H1 (cell line): ENCODE measurements at regions not wholly inside any gene's neighbourhood (a gene's known extent, or its start where the extent isn't known, plus 50 kb on each side); places are given as distances from the start of the nearest gene placed in this dataset.

Source experiments
- CHD2 ChIP-seq: IDR thresholded peaks from 2 replicates; pipeline ENCODE4 v1.6.1; 2012; ENCODE audit warnings: low read length, improper control_type of control experiment
- GABPA ChIP-seq: IDR thresholded peaks from 2 replicates; pipeline ENCODE4 v1.6.1; 2011; ENCODE audit warnings: mild to moderate bottlenecking, low read length, moderate library complexity, borderline replicate concordance; ENCODE audit not compliant: insufficient read depth
- KDM4A ChIP-seq: IDR thresholded peaks from one replicate; pipeline ENCODE4 v1.7.1; 2012; ENCODE audit warnings: low read depth, mild to moderate bottlenecking, moderate library complexity, low read length, inconsistent platforms; ENCODE audit not compliant: severe bottlenecking
- MAFK ChIP-seq: IDR thresholded peaks from 2 replicates; pipeline ENCODE4 v1.6.1; 2012; ENCODE audit warnings: low read depth, mild to moderate bottlenecking, improper control_type of control experiment, low read length
- RAD21 ChIP-seq, 2 experiments: IDR thresholded peaks in 1 of 2; conservative IDR thresholded peaks in 1 of 2; 2 replicates each; pipeline ENCODE4 v1.6.1; 2011; ENCODE audit warnings: low read depth in 2 of 2, low read length in 2 of 2, improper control_type of control experiment in 1 of 2, inconsistent platforms in 1 of 2, mild to moderate bottlenecking in 1 of 2, moderate library complexity in 1 of 2

GRCh38 chr10:8172604-8173003 is 118.1 kb downstream of the GATA3 start (continued):
- TF ChIP-seq KDM4A (no peak), CHD2 (no peak), MAFK (no peak), GABPA (no peak), RAD21 (IDR thresholded peaks at IDR 0.05 in 1 of 2, conservative IDR thresholded peaks at IDR 0.05 in 1 of 2; ENCODE audit: low read depth in 2 of 2, low read length in 2 of 2) (no peak)
- TF ChIP-seq, all 59 proteins: peak for 0
